Natural killer cell treated with Interleukin-12 subunit alpha and Interleukin-12 subunit beta and Interleukin-15 and Interleukin-18, amount 100 ng/mL, for 72 hours (primary cell): ENCODE measurements at regions not wholly inside any gene's neighbourhood (a gene's known extent, or its start where the extent isn't known, plus 50 kb on each side); places are given as distances from the start of the nearest gene placed in this dataset.

Experiments
- ATAC-seq, 2 donors: fragments of 150-1000 bp; cut with Tn5 transposase in 1 of 2; sonication (Bioruptor Pico), chemical (Tn5 transposase) in 1 of 2; 2 replicates each; pipeline ENCODE4 v1.10.0; 2021
- DNase-seq: peaks from one replicate; pipeline ENCODE4 v3.0.0; 2022; ENCODE audit warnings: low spot score
- H3K27ac Mint-ChIP-seq, 2 donors: 1 replicate in 1 of 2; 2 replicates in 1 of 2; pipeline ENCODE4 v1.8.0; 2022; ENCODE audit warnings: mixed read lengths in 2 of 2, mild to moderate bottlenecking in 1 of 2, moderate library complexity in 1 of 2
- H3K27me3 Mint-ChIP-seq, 2 donors: 1 replicate in 1 of 2; 2 replicates in 1 of 2; pipeline ENCODE4 v1.8.0; 2022; ENCODE audit warnings: mixed read lengths in 2 of 2
- H3K36me3 Mint-ChIP-seq: one replicate; pipeline ENCODE4 v1.8.0; 2022; ENCODE audit warnings: mixed read lengths
- H3K4me1 Mint-ChIP-seq, 2 donors: 1 replicate in 1 of 2; 2 replicates in 1 of 2; pipeline ENCODE4 v1.8.0; 2022; ENCODE audit warnings: low read depth in 2 of 2, mixed read lengths in 2 of 2, mild to moderate bottlenecking in 1 of 2
- H3K4me3 Mint-ChIP-seq: one replicate; pipeline ENCODE4 v1.8.0; 2022; ENCODE audit warnings: mixed read lengths
- H3K9me3 Mint-ChIP-seq: 2 replicates; pipeline ENCODE4 v1.8.0; 2022; ENCODE audit warnings: mixed read lengths

DNA sequence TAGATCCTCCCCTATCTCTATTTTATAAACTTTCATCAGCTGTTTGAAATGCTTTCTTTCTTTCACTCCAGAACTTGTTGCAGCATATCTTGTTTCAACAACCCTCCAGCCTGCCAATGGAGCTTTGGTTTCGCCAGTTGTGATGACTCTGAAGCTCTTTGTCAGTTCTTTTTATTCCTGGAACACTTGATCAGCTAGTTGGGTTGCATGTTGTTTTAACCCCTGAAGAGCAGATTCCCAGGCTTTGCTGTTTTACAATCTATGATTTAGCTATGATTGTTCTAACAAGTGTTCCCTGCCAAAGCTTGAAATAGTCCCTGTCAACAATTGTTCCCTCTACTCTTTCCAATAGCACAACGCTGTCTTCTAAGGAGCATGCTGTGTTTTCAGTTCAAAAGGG is 50.6 kb upstream of the FUT8 start:
- no peak overlapping the region for H3K27ac Mint-ChIP-seq
- ATAC-seq = no peak
- no peak overlapping the region for H3K4me3 Mint-ChIP-seq
- H3K4me1 Mint-ChIP-seq = no peaks in the 10 kb centered on the region
- no peak for DNase-seq
- H3K9me3 Mint-ChIP-seq = no peaks in the 10 kb centered on the region
- no peaks in the 10 kb centered on the region for H3K36me3 Mint-ChIP-seq
- H3K27me3 Mint-ChIP-seq = peaks cover 0 to 2% of the 10 kb centered on the region in 2 donors
